ENCODE measurements at regions not wholly inside any gene's neighbourhood (a gene's known extent, or its start where the extent isn't known, plus 50 kb on each side); places are given as distances from the start of the nearest gene placed in this dataset.

GRCh38 chr15:92779874-92780273 is 120.2 kb upstream of the CHD2 start:
- TF ChIP-seq CTCF (IDR thresholded peaks at IDR 0.05; ENCODE audit: insufficient read depth, low read length, poor library complexity, severe bottlenecking) (no peak), EZH2phosphoT487 (conservative IDR thresholded peaks at IDR 0.05; ENCODE audit: low read length) (no peak)

Data from SU-DHL-6 (cell line).